GM19397 (cell line): ENCODE measurements at regions not wholly inside any gene's neighbourhood (a gene's known extent, or its start where the extent isn't known, plus 50 kb on each side); places are given as distances from the start of the nearest gene placed in this dataset.

ENCODE experiments used
- ATAC-seq: cut with Tn5 transposase; IDR thresholded peaks from one replicate; pipeline ENCODE4 v1.9.1; 2021; ENCODE audit warnings: mild to moderate bottlenecking, moderate library complexity; ENCODE audit not compliant: unreplicated experiment

DNA sequence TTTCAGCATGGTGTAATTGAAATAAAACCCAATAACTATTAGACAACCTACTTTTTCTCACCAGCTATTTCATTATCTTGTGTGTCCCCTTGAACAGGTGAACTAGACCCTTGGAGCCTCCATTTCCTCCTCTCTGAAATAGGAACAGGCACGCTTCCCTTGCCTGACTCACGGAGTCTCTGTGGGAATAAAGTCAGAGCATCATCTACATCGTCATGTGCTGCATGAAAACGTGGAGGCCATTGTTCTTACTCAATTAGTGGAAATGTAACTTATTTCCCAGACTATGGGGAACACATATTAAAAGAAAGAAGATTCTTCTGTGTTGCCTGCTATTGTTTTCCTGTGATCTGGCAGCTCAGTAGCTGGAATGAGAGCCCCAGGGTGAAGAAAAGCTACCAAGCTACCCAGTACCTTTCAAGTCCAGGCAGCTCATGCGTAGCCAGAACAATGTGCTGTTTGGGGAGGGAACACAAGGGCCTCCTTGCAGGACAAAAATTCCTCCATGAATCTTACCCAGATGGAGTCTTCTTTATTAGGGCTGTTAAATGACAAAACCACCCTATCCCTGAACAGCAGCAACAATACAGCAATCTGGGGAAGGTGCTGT is 59.8 kb downstream of the SOX11 start:
- no peak for ATAC-seq

DNA sequence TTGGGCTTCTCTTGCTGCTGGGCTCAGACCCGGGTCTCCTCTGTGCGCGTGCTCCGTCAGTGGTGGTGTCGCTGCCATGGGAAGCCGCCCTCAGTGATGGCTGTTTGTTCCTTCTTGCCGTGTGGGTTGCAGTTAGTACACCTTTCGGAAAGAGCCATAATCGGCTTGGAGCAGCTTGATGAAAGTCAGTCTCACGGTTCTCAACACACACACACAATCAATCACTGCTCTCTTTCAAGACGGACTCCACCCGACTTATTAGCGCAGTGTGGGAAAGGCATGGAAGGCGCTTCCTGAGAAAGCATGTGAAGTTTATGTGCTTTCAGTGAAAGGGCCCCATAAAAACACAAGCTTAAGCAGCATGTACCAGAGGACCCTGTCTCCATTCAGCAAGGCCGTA is 64.1 kb downstream of the SOX11 start:
- no peak for ATAC-seq

DNA sequence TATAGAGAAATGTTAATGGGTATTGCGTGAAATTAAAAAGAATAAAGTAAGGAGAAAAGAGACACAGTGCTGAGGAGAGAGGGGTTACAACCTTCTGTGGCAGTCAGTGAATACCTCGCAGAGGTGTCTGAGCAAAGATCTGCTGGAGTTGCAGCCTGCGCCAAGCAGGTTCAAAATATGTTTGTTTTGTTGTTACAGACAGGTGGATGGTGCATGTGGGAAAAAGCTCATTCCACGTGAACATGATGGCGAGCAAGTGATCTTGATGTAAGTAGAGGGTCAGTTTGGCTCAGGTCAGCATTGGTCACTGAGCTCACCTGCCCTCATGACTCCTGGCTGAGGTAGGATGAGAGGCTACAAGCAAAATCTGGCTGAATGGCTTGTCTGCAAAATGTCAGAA is 66.2 kb downstream of the SOX11 start:
- no peak for ATAC-seq

DNA sequence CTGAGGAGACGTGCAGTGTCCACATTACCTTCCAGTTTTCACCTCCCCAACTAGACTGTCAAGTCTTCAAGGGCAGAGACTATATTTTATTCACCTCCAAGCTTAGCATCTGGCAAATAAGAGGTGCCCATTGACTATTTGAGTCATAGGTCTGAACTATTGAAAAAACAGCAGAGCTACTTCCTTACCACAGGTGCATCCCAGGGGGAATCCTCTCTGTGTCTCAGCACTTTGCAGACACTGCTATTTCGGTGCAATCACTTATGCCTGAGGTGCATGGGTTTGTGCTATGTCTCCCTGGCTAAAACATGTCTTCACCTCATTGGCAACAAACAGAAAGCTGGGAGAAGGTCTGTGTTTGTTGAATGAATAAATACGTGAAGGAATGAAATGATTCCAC is 67.8 kb downstream of the SOX11 start:
- ATAC-seq = no peak

DNA sequence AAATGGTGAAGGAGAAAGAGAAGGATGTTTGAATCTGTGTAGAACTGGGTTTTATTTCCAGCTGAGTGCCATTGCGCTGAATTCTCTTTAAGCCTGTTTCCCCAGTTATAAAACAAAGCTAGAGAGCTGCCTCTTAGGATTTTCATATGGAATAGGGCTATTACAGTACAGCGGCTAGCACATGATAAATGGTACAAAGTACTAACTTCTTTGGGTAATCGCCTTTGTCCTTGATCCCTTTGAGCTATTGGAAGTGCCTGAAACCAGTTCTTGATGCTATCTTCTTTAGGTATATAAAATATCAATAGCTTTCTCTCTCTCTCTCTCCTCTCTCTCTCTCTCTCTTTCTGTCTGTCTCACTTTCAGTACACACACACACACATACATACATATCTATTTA is 71.3 kb downstream of the SOX11 start:
- ATAC-seq = no peak

DNA sequence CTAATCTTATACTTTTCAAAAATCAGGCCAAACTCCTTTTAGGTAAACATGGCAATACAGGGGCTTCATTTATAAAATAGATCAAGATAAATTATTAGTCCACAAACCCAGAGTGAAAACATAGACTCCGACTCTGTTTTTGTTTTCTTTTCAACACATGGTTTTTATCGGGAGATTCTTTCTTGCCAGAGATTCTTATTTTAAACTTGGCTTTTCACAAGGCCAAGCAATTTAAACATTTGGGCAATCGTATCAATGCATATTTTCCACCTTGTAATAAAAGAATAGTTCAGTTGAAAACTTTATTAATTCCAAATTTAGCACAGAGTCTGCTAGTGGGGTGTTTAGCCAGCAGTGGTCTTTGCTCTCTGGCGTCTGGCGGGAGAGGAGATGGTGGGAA is 71.9 kb downstream of the SOX11 start:
- no peak for ATAC-seq

DNA sequence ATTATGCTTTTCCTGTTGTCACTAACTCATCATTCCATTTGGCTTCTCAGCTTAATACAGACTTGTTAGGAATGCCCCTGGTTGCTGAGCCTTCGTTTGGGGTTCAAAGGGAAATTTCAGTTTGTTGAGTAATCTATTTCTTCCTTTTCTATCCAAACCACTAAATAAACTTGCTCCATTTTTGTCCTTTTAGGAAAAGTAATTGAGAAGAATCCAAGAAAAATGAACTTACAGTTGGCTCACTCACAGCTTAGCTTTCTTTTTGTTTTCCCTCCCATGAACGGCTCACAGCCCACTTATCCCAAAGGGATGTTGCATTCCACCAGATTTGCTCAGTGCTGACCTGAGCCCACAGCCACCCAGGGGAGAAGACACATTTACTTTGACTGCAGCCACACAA is 73.9 kb downstream of the SOX11 start:
- no peak for ATAC-seq

DNA sequence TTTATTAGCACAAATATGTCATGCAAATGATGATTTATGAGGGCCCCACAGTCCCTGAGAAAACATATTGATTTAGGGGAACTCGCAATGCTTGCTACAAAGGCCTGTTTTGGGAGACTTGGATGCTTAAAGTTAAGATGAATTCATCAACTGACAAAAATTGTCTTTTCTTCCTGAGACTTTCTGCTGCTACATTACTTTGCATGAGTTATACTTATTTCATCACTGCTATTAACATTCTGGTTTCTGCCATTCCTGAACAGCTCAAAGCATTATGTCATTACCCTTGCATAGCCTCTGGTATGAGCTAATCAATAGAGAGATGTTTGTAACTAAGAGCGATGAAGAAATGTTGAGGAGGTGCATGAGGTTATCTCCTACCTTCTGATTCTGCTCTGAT is 74.4 kb downstream of the SOX11 start:
- no peak for ATAC-seq

DNA sequence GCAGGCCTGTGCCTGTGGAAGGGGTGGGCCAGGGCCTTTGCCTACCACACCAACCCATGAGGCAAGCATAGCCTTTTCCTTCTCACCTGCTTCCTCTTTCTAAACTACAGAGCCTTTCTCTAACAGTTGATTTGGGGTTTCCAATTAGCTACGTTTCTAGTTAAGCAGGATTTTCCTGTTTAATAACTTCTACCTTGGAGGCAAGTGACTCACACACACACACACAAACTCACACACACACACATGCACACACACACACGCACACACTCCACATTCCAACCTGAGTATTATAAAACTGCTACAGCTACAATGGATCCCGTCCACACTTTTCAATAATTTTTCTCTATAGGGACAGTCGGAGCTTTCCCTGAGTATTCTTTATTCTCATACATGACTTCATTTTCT is 84.9 kb downstream of the SOX11 start:
- ATAC-seq = no peak

DNA sequence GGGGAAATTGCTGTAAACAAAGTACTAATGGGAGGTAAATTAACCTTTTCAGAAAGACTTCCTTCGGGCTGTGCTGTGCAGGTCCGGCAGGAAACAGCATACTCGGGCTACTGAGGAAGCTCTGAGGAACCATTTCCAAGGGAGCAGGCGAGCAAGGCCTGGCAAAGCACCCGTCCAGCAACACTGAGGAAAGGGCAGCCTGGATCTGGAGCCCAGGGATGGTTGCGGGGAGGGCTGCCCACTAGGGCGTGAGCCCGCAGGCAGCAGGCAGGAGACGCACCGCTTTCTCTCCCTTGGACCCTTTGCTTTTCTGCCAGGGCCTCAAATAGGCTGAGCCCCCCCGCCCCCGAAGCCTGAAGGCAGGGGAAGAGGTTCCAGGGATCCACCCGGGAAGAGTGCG is 89.5 kb downstream of the SOX11 start:
- ATAC-seq = no peak

DNA sequence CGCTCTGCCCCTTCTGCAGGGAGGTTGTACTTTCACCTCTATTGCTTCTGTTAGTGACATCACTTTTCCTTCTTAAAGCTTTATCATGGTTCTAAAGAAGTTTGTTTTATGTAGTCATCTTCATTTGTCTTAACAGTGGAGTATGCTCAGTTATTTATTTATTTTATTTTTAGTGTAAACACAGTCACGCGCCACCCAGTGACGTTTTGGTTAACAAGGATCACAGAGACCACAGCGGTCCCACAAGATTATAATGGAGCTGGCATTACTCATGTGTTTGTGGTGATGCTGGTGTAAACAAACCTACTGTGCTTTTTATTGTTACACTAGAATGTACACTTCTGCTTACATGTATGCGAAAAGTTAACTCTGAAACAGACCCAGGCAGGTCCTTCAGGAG is 89.9 kb downstream of the SOX11 start:
- ATAC-seq = no peak

DNA sequence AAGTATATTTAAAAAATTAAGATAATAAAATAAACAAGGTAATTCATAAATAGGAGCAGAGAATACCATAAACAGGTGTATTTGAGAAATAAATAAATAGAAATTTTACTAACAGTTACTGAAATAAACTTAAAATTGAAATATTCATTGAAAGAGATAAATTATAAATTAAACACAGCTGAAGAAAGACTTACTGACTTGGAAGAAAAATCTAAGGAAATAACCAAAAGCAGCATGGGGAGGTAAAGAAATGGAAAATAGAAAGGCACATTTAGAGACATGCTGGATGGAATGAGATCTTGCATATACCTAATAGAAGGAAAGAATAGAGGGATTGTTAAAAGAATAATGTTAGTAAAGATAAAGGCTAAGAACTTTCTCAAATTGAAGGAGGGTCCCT is 96.3 kb downstream of the SOX11 start:
- no peak for ATAC-seq

DNA sequence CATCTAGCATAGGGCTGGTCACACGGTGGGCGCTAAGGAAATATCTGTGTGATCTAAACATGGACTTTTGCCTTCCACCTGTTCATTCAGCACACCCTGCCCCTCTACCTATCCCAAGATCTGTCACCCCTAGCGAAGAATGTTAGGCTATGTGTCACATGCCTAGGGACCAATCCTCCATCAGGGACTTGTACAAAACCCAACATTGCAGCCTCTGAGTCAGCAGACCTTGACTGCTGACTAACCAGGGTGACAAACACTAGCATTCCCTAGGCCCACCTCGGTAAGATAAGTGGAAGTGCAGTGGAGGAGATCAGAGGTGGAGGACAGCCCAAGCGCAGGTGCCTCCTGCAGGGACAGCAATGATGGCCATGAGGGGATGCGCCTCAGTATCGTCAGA is 99.2 kb downstream of the SOX11 start:
- ATAC-seq = no peak

DNA sequence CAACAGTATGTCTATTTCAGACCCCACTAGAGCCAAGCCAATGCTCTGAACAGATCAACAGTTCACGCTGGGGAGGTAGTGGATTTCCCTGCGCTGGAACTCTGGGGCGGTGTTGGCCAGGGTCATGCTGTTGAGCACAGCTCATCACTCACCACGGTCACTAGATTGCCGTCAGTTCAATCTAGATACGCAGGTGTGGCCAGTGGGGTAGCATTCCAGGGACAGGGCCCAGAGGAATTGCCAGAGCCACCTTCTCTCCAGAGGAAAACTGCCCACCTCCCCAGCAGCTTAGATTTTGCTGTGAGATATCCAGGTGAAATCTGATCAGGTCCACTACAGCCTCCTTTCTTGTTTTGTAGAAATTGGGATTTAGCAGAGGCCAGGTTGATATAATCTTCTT is 101.8 kb downstream of the SOX11 start:
- ATAC-seq = no peak

DNA sequence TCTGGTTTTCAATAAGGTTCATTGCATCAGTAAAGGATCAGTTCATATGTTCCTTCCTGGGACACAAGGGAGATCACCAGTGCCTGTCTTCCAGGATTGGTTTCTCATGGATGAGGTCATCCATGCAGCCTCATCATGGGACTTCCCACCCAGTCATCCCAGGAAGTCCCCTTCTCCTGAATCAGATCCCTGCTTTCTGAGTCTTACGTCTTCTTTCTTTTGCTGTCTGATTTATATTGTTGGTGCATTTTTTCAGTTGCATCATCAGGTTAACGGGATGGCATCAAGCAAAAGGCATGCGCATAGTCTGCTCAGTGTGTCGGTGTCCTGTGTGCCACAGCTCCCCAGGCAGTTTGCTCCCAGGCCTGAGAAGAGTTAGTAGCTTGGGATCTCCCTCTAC is 105.9 kb downstream of the SOX11 start:
- no peak for ATAC-seq

DNA sequence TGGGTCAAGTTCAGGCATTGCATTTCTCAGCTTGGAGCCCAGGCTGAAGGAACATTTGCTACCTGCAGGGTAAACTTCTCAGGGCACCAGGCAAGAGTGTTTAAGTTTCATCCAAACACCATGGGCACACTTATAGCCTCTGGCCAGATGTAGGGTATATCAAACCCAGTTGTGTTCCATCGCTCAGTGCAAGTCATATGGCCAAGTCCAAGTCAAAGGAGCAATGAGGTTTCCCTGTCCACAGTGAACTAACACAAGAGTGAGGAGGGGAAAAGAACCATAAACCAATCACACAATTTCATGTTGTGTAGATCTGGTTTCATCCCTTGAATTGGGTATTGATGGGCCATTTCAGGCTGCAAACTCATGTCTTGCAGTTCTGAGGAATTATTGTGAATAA is 107.2 kb downstream of the SOX11 start:
- ATAC-seq = no peak

DNA sequence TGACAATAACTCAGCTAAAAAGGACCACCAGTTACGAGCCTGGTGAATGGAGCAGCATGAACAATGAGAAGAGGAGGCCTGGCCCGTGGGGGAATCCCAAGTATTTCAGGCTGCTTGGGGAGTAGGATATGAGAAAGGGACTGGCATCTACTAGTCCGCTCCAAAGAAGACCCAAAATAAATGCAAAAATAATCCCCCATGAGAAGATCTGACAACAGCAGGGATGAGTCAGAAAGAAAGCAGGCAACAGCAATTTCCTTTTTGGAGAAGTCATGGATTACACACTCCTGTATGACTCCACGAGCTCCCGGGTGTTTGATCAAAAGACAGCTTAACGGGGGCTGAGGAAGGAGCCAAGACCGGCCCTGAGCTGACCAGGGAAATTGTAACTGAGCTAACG is 111.4 kb downstream of the SOX11 start:
- ATAC-seq = no peak

DNA sequence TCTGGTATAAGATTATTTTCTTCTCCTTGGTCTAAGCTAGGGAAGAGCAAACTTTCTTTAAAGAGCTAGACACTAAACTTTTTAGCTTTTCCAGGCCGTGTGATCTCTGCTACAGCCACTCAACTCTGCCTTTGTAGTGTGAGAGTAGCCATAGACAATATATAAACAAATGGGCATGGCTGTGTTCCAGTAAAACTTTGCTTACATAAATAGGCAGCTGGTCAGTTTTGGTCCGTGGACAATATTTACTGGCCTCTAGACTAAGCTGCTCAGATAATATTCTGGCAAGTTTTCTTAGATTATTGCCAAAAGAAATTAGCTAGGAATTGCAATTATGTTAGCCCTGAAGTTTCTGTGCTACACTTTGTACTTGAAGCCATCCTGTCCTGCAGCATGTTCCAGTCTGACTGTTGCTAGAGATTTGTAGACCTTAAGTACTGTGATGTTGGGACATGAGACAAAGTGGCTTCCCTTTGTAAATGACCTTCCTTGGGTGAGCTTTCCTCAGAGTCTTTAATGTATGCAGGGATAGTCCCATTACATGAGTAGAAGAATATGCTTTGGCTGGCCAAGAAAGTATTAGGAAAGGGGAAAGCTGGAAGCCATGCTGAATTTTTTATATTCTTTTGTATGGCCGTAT is 126.9 kb downstream of the SOX11 start:
- no peak for ATAC-seq

DNA sequence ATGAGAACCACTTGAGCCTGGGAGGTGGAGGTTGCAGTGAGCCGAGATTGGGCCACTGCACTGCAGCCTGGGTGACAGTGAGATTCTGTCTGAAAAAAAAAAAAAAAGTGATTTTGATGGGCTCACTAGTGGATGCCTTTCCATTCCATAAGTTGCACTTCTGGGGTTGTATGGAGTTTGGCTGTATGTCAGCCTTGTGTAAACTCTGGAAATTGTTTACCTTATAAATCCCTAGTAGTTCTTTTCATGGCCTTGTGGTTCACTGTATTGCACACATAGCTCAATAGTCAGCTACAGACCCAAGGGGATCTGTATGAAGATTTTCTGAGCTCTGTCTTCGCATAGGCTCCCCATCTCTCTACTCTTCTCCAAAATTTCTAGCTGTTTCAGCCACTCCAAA is 131.9 kb downstream of the SOX11 start:
- no peak for ATAC-seq

DNA sequence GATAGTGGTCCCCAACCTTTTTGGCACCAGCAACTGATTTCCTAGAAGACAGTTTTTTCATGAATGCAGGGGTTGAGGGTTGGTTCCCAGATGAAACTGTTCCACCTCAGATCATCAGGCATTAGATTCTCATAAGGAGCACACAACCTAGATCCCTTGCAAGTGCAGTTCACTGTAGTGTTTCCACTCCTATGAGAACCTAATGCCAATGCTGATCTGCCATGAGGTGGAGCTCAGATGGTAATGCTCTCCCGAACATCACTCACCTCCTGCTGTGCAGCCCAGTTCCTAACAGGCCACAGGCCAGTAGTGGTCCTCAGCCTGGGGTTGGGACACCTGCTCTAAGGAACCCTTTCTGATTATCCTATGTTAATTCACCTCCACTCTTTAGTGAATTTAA is 133.5 kb downstream of the SOX11 start:
- ATAC-seq = no peak

DNA sequence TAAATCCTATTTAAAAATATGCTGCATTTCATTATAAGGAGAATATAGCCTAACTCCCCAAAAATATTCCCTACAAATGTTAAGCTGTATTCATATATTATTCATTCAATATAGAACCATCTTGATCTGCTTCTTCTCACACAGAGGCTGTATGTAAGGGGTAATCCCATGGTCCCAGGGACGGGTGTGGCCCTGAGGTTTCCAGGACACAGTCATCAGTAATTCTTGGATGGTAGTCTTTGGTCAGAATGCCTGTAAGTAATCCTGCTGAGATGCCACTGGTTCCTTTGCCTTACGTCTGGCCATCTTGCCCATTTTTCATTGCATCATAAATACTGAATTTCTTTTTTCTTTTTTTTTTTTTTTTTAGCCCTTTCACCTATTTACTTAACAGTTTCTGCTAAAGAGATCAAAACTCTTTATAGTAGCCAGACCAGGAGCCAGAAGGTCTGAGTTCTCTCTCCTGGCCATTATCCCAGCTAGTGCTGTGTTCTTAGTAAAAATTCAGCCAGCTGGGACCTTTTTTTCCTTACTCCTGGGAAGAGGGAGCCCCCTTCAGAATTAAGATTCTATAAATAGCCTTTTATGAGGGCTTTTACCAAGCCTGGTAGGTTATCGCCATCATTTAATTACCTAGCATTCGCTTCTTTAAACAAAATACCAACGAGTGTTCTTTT is 134.9 kb downstream of the SOX11 start:
- no peak for ATAC-seq

DNA sequence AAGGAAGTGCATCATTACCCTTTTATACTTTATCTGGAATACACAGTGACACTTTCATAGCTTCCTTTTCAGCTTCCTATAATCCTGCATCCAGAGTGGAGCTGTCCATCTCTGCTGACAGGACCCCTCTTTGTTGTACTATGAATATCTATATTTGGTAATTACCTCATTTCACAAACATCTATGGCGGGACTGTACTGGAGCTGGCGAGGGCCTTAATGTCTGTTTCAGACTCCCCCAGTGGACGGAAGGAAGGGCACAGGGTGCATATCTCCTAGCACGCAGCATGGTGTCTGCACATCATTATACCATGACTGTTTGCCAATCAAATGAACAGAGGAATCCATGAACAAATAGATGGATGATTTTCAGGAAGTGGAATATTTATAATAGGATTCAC is 142.3 kb downstream of the SOX11 start:
- ATAC-seq = no peak

DNA sequence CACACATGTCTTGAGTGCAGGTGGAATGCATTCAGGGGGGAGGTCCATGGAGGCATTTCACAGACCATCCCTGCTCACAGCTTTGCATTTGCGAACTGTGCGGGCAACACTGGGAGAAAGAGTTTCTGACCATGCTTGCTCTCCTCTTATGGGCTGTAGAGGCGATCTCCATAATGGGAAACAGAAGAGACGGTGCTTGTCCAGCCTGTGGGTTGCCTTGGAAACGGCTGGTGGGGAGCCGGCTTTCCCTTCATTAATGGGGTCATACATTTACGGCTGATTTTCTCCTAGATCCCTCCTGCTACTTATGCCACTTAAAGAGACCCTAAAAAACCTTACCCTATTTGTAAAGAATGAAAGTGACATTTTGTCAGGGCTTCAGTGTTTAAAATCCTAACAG is 147.4 kb downstream of the SOX11 start:
- no peak for ATAC-seq
